ENCODE measurements at regions not wholly inside any gene's neighbourhood (a gene's known extent, or its start where the extent isn't known, plus 50 kb on each side); places are given as distances from the start of the nearest gene placed in this dataset.

DNA sequence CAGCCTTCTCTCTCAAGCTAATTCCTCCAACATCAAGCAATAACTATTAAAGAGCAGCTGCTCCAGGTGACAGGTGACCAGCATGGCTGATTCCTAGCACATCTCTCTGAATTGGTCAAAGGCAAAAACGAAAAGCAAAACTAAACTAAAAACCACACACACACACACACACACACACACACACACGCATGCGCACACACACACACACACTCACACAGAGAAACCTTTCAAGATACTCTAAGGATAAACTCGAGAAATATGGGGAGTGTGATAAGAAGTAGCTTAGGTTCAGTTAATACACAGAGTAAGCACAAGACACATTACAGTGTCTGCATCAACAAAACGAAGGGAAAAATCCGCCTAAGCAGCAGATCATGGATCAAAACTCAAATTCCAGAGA, 74.5 kb upstream of the FZD7 start:
- Histone ChIP-seq H3K79me1 (ENCODE audit: low read length) (no peaks in the 10 kb centered on the region), H3K9ac (ENCODE audit: low read length) (no peak overlapping the region), H4K8ac (ENCODE audit: low read depth, low read length) (no peak overlapping the region), H3K4me3 (ENCODE audit: low read length) (no peak overlapping the region), H3K27ac (ENCODE audit: low read depth, low read length) (no peak overlapping the region), H3K4me2 (ENCODE audit: low read length) (no peak overlapping the region), H3K36me3 (ENCODE audit: control insufficient read depth, insufficient read depth, low read length) (no peaks in the 10 kb centered on the region), H3K4me1 (ENCODE audit: control insufficient read depth, low read depth, low read length) (no peaks in the 10 kb centered on the region), H4K5ac (ENCODE audit: low read length) (no peak overlapping the region), H3K4ac (ENCODE audit: low read depth, low read length) (no peak overlapping the region), H2BK120ac (ENCODE audit: low read depth, low read length) (no peak overlapping the region), H3K18ac (ENCODE audit: low read length) (no peak overlapping the region), H2BK5ac (ENCODE audit: low read length) (no peak overlapping the region), H3K79me2 (ENCODE audit: control insufficient read depth, insufficient read depth, low read length) (no peaks in the 10 kb centered on the region), H3K23ac (ENCODE audit: low read length) (no peak overlapping the region), H3K27me3 (ENCODE audit: insufficient read depth, low read length, poor library complexity) (no peaks in the 10 kb centered on the region), H3K56ac (ENCODE audit: low read length) (no peak overlapping the region), H2AK5ac (ENCODE audit: low read length) (no peak overlapping the region), H2BK15ac (replicated peaks; ENCODE audit: low read depth) (no peak overlapping the region)
- no peak for DNase-seq
- no CpG with 5 or more reads among the region's 6 CpGs for WGBS (ENCODE audit: extremely low coverage, insufficient coverage, low lambda C conversion rate)

DNA sequence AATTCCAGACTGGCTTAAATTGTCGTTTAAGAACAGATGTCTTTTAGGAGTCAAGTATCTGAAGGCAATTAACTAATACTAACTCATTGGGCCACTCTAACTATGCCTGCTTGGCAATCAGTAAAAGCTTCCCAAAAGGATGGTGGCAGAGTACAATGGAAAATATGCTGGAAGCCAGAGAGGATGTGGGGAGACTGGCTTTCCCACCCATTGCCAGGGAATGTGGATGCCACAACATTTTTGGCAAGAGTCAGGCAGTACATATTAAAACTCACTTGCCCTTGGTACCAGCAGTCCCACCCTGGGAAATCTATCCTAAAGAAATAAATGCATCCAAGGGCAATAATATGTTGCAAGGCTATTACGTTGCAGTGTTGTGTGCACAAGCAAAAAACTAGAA, 74.0 kb upstream of the FZD7 start:
- no peak overlapping the region for H2AK5ac ChIP-seq (ENCODE audit: low read length)
- H3K4me3 ChIP-seq (ENCODE audit: low read length) = no peak overlapping the region
- H3K27ac ChIP-seq (ENCODE audit: low read depth, low read length) = no peak overlapping the region
- H3K79me2 ChIP-seq (ENCODE audit: control insufficient read depth, insufficient read depth, low read length) = no peaks in the 10 kb centered on the region
- no CpG with 5 or more reads among the region's 2 CpGs for WGBS (ENCODE audit: extremely low coverage, insufficient coverage, low lambda C conversion rate)
- H2BK5ac ChIP-seq (ENCODE audit: low read length) = no peak overlapping the region
- no peaks in the 10 kb centered on the region for H3K27me3 ChIP-seq (ENCODE audit: insufficient read depth, low read length, poor library complexity)
- no peaks in the 10 kb centered on the region for H3K79me1 ChIP-seq (ENCODE audit: low read length)
- no peak overlapping the region for H4K8ac ChIP-seq (ENCODE audit: low read depth, low read length)
- H3K4ac ChIP-seq (ENCODE audit: low read depth, low read length) = no peak overlapping the region
- H4K5ac ChIP-seq (ENCODE audit: low read length) = no peak overlapping the region
- H3K9ac ChIP-seq (ENCODE audit: low read length) = no peak overlapping the region
- no peak overlapping the region for H3K4me2 ChIP-seq (ENCODE audit: low read length)
- no peak overlapping the region for H3K18ac ChIP-seq (ENCODE audit: low read length)
- H3K36me3 ChIP-seq (ENCODE audit: control insufficient read depth, insufficient read depth, low read length) = no peaks in the 10 kb centered on the region
- no peak overlapping the region for H2BK120ac ChIP-seq (ENCODE audit: low read depth, low read length)
- no peak overlapping the region for H3K56ac ChIP-seq (ENCODE audit: low read length)
- H2BK15ac ChIP-seq (replicated peaks; ENCODE audit: low read depth) = no peak overlapping the region
- no peak for DNase-seq
- H3K4me1 ChIP-seq (ENCODE audit: control insufficient read depth, low read depth, low read length) = no peaks in the 10 kb centered on the region
- H3K23ac ChIP-seq (ENCODE audit: low read length) = no peak overlapping the region

DNA sequence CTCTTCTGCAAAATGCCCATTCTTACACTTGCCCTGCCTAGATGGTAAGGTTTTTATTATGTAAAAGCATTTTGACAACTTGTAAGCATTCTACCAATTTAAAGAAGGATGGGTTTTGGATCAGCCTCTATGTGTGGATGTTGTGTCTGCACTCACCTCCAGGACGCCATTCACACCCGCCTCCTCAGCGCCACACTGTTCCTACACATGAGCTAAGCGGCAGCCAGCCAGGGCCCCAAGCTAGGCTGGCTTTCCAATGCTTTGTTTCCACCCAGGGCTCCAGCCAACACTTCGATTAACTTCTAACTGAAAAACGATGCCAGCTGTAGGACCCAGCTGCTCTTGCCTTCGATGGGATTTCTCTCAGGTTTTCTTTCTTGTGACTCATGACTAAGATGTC, 73.3 kb upstream of the FZD7 start:
- Histone ChIP-seq H2AK5ac (ENCODE audit: low read length) (no peak overlapping the region), H3K27ac (ENCODE audit: low read depth, low read length) (no peak overlapping the region), H2BK5ac (ENCODE audit: low read length) (no peak overlapping the region), H3K27me3 (ENCODE audit: insufficient read depth, low read length, poor library complexity) (no peaks in the 10 kb centered on the region), H3K4ac (ENCODE audit: low read depth, low read length) (no peak overlapping the region), H3K4me1 (ENCODE audit: control insufficient read depth, low read depth, low read length) (no peaks in the 10 kb centered on the region), H3K4me2 (ENCODE audit: low read length) (no peak overlapping the region), H4K5ac (ENCODE audit: low read length) (no peak overlapping the region), H2BK15ac (replicated peaks; ENCODE audit: low read depth) (no peak overlapping the region), H3K9ac (ENCODE audit: low read length) (no peak overlapping the region), H4K8ac (ENCODE audit: low read depth, low read length) (no peak overlapping the region), H3K79me2 (ENCODE audit: control insufficient read depth, insufficient read depth, low read length) (no peaks in the 10 kb centered on the region), H3K18ac (ENCODE audit: low read length) (no peak overlapping the region), H2BK120ac (ENCODE audit: low read depth, low read length) (no peak overlapping the region), H3K79me1 (ENCODE audit: low read length) (no peaks in the 10 kb centered on the region), H3K23ac (ENCODE audit: low read length) (no peak overlapping the region), H3K4me3 (ENCODE audit: low read length) (no peak overlapping the region), H3K56ac (ENCODE audit: low read length) (no peak overlapping the region), H3K36me3 (ENCODE audit: control insufficient read depth, insufficient read depth, low read length) (no peaks in the 10 kb centered on the region)
- no peak for DNase-seq
- no CpG with 5 or more reads among the region's 7 CpGs for WGBS (ENCODE audit: extremely low coverage, insufficient coverage, low lambda C conversion rate)

DNA sequence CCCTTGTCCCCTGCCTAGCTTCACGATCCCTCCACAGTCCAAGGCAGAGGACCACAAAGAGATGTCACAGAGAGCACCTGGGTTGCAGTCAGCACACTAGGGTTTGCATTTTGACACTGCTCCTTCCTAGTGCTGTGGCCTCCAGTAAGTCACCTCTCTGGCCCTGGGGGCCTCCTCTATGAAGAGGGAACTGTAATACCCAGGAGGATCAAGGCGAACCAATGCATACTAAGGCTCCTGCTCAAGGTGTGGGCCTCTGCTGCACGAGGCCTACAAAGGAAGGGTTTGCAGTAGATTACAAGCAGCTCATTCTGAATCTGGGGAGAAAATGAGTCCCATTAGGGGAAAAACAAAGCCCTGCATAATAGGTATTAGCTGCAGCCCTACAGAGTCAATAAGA, 72.3 kb upstream of the FZD7 start:
- H3K4ac ChIP-seq (ENCODE audit: low read depth, low read length) = no peak overlapping the region
- H2BK15ac ChIP-seq (replicated peaks; ENCODE audit: low read depth) = no peak overlapping the region
- no peak overlapping the region for H4K8ac ChIP-seq (ENCODE audit: low read depth, low read length)
- no peak overlapping the region for H3K23ac ChIP-seq (ENCODE audit: low read length)
- H3K79me1 ChIP-seq (ENCODE audit: low read length) = no peaks in the 10 kb centered on the region
- H3K56ac ChIP-seq (ENCODE audit: low read length) = no peak overlapping the region
- no peaks in the 10 kb centered on the region for H3K79me2 ChIP-seq (ENCODE audit: control insufficient read depth, insufficient read depth, low read length)
- no peak overlapping the region for H3K18ac ChIP-seq (ENCODE audit: low read length)
- WGBS (ENCODE audit: extremely low coverage, insufficient coverage, low lambda C conversion rate) = no CpG with 5 or more reads among the region's 3 CpGs
- H3K4me1 ChIP-seq (ENCODE audit: control insufficient read depth, low read depth, low read length) = no peaks in the 10 kb centered on the region
- no peak overlapping the region for H2AK5ac ChIP-seq (ENCODE audit: low read length)
- no peaks in the 10 kb centered on the region for H3K36me3 ChIP-seq (ENCODE audit: control insufficient read depth, insufficient read depth, low read length)
- H3K27ac ChIP-seq (ENCODE audit: low read depth, low read length) = no peak overlapping the region
- no peak overlapping the region for H3K4me3 ChIP-seq (ENCODE audit: low read length)
- H4K5ac ChIP-seq (ENCODE audit: low read length) = no peak overlapping the region
- no peaks in the 10 kb centered on the region for H3K27me3 ChIP-seq (ENCODE audit: insufficient read depth, low read length, poor library complexity)
- DNase-seq = no peak
- H3K9ac ChIP-seq (ENCODE audit: low read length) = no peak overlapping the region
- H2BK120ac ChIP-seq (ENCODE audit: low read depth, low read length) = no peak overlapping the region
- H2BK5ac ChIP-seq (ENCODE audit: low read length) = no peak overlapping the region
- no peak overlapping the region for H3K4me2 ChIP-seq (ENCODE audit: low read length)

DNA sequence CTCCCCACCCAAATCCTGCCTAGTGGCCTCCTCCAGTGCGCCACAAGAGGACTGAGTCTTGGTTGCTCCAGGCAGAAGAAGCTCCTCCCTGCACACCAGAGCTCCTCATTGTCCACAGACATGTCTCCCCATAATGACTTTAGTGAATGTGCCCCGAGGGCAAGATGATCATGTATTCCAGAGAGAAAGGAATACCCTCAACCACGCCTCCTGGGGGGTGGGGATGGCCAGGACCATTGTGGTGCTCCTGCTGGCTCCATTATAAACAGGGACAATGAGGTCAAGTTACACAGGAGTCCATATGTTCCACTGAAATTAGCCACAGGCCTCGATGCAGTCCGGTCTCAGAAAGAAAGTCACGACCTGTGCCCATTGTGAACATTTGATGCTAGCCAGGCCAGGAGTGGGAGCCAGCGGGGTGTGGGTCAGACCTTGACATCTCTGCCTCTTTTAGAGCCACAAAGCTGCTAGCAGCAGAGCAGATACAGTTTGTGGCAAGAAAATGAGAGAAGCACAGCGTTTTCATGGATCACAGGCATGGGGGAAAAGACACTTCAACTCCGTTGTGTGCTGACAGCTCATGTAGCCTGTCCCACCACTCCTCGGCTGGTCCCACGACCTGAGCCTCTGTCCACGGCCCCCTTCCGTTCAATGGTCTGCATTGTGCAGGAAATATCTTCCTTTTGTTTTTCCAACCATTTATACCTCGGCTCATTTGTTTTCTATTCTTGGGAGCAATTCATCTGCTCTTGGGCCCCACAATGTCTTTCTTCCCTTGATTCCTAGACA, 70.7 kb upstream of the FZD7 start:
- H2BK5ac ChIP-seq (ENCODE audit: low read length) = no peak overlapping the region
- H4K5ac ChIP-seq (ENCODE audit: low read length) = no peak overlapping the region
- no peaks in the 10 kb centered on the region for H3K27me3 ChIP-seq (ENCODE audit: insufficient read depth, low read length, poor library complexity)
- H4K8ac ChIP-seq (ENCODE audit: low read depth, low read length) = no peak overlapping the region
- H3K79me1 ChIP-seq (ENCODE audit: low read length) = no peaks in the 10 kb centered on the region
- no peak overlapping the region for H2AK5ac ChIP-seq (ENCODE audit: low read length)
- H3K36me3 ChIP-seq (ENCODE audit: control insufficient read depth, insufficient read depth, low read length) = no peaks in the 10 kb centered on the region
- DNase-seq = no peak
- no peak overlapping the region for H3K56ac ChIP-seq (ENCODE audit: low read length)
- no peak overlapping the region for H3K23ac ChIP-seq (ENCODE audit: low read length)
- no peak overlapping the region for H3K4me3 ChIP-seq (ENCODE audit: low read length)
- H3K4me2 ChIP-seq (ENCODE audit: low read length) = no peak overlapping the region
- no peak overlapping the region for H3K18ac ChIP-seq (ENCODE audit: low read length)
- H3K27ac ChIP-seq (ENCODE audit: low read depth, low read length) = no peak overlapping the region
- no CpG with 5 or more reads among the region's 14 CpGs for WGBS (ENCODE audit: extremely low coverage, insufficient coverage, low lambda C conversion rate)
- no peak overlapping the region for H2BK120ac ChIP-seq (ENCODE audit: low read depth, low read length)
- H2BK15ac ChIP-seq (replicated peaks; ENCODE audit: low read depth) = no peak overlapping the region
- H3K4me1 ChIP-seq (ENCODE audit: control insufficient read depth, low read depth, low read length) = peaks cover 3% of the 10 kb centered on the region
- H3K4ac ChIP-seq (ENCODE audit: low read depth, low read length) = no peak overlapping the region
- no peaks in the 10 kb centered on the region for H3K79me2 ChIP-seq (ENCODE audit: control insufficient read depth, insufficient read depth, low read length)
- no peak overlapping the region for H3K9ac ChIP-seq (ENCODE audit: low read length)

DNA sequence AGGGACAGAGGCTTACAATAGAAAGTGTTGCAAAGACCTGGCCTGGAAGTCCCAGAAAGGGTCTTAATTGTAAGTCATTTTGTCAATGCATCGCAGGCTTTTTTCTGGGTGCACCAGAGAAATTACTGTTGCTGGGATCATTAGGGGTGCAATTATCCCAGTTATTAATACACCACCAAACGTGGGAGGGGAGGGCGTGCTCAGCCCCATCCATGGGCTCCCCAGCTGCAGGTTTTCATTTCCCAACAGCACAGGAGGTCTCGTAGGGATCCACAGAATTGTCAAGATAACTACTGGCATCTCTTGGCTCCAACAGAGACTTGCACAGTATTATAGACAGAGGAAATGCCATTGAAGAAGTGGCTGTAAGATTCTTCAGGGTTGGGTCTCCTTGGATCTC, 69.6 kb upstream of the FZD7 start:
- H4K5ac ChIP-seq (ENCODE audit: low read length) = no peak overlapping the region
- H3K4me3 ChIP-seq (ENCODE audit: low read length) = no peak overlapping the region
- no peak overlapping the region for H2BK15ac ChIP-seq (replicated peaks; ENCODE audit: low read depth)
- no peak overlapping the region for H3K4me2 ChIP-seq (ENCODE audit: low read length)
- no peak overlapping the region for H4K8ac ChIP-seq (ENCODE audit: low read depth, low read length)
- DNase-seq = no peak
- H2BK5ac ChIP-seq (ENCODE audit: low read length) = no peak overlapping the region
- H3K18ac ChIP-seq (ENCODE audit: low read length) = no peak overlapping the region
- no peak overlapping the region for H3K23ac ChIP-seq (ENCODE audit: low read length)
- H2BK120ac ChIP-seq (ENCODE audit: low read depth, low read length) = no peak overlapping the region
- H3K79me1 ChIP-seq (ENCODE audit: low read length) = no peaks in the 10 kb centered on the region
- H3K56ac ChIP-seq (ENCODE audit: low read length) = no peak overlapping the region
- WGBS (ENCODE audit: extremely low coverage, insufficient coverage, low lambda C conversion rate) = no CpG with 5 or more reads among the region's 4 CpGs
- no peaks in the 10 kb centered on the region for H3K36me3 ChIP-seq (ENCODE audit: control insufficient read depth, insufficient read depth, low read length)
- H3K9ac ChIP-seq (ENCODE audit: low read length) = no peak overlapping the region
- H3K79me2 ChIP-seq (ENCODE audit: control insufficient read depth, insufficient read depth, low read length) = no peaks in the 10 kb centered on the region
- no peak overlapping the region for H3K27ac ChIP-seq (ENCODE audit: low read depth, low read length)
- H3K27me3 ChIP-seq (ENCODE audit: insufficient read depth, low read length, poor library complexity) = no peaks in the 10 kb centered on the region
- H3K4ac ChIP-seq (ENCODE audit: low read depth, low read length) = no peak overlapping the region
- peaks cover 4% of the 10 kb centered on the region for H3K4me1 ChIP-seq (ENCODE audit: control insufficient read depth, low read depth, low read length)
- no peak overlapping the region for H2AK5ac ChIP-seq (ENCODE audit: low read length)
